T-helper 2 cell treated with Interferon-gamma antibody and Interleukin-4, amounts not matched to agents 100 ng/mL and 5 ng/mL, for 36 hours (primary cell): ENCODE measurements at regions not wholly inside any gene's neighbourhood (a gene's known extent, or its start where the extent isn't known, plus 50 kb on each side); places are given as distances from the start of the nearest gene placed in this dataset.
"Not testable (repeated sequence)": the region's sequence is repeated elsewhere in the genome, so short reads cannot be mapped to it uniquely, and the experiment has no call there.

Experiments used
- intact Hi-C: fragments of 100-400 bp; cut with micrococcal nuclease; formaldehyde crosslinking; loops from one replicate; pipeline ENCODE4 v1.15.1; 2023

GRCh38 chr13:26482451-26483197, 74.9 kb upstream of the WASF3 start:
- intact Hi-C loops = loop anchor here (1.0 to 5.0 kb wide), 4 partner anchors 14 to 450 kb away; no protein-coding TSS in a partner anchor

GRCh38 chr13:26483546-26483945, 73.9 kb upstream of the WASF3 start:
- intact Hi-C loops = loop anchor here (1.0 to 5.0 kb wide), 2 partner anchors 13 to 449 kb away; no protein-coding TSS in a partner anchor

- intact Hi-C loops = loop anchor here (5.0 kb wide), 1 partner anchor 448 kb away; no protein-coding TSS in a partner anchor
Observed at GRCh38 chr13:26484196-26484595, 73.3 kb upstream of the WASF3 start.

- intact Hi-C loops = no loop called here
Observed at GRCh38 chr13:26485288-26485687, 72.2 kb upstream of the WASF3 start.

- intact Hi-C loops = no loop called here
Observed at GRCh38 chr13:26485786-26486185, 71.7 kb upstream of the WASF3 start.

- intact Hi-C loops = no loop called here
Observed at GRCh38 chr13:26486550-26486949, 70.9 kb upstream of the WASF3 start.

- intact Hi-C loops = no loop called here
Observed at GRCh38 chr13:26487781-26488180, 69.7 kb upstream of the WASF3 start.

- intact Hi-C loops = no loop called here
Observed at GRCh38 chr13:26488236-26489003, 69.1 kb upstream of the WASF3 start.

- intact Hi-C loops = not testable (repeated sequence)
Observed at GRCh38 chr13:26492301-26492700, 65.2 kb upstream of the WASF3 start.

- intact Hi-C loops = loop anchor here (5.0 kb wide), 2 partner anchors 203 to 242 kb away; partner anchors contain the start of gene CDK8
Observed at GRCh38 chr13:26494571-26495195, 62.8 kb upstream of the WASF3 start.

GRCh38 chr13:26495750-26496149, 61.7 kb upstream of the WASF3 start:
- intact Hi-C loops = loop anchor here (1.0 to 5.0 kb wide), 4 partner anchors 12 to 309 kb away; partner anchors contain the start of gene CDK8

- intact Hi-C loops = loop anchor here (5.0 kb wide), 2 partner anchors 199 to 246 kb away; partner anchors contain the start of gene CDK8
Observed at GRCh38 chr13:26497968-26498511, 59.4 kb upstream of the WASF3 start.

GRCh38 chr13:26498656-26499601, 58.6 kb upstream of the WASF3 start:
- intact Hi-C loops = loop anchor here (5.0 kb wide), 2 partner anchors 198 to 247 kb away; partner anchors contain the start of gene CDK8

- intact Hi-C loops = no loop called here
Observed at GRCh38 chr13:26500618-26501320, 56.7 kb upstream of the WASF3 start.

GRCh38 chr13:26501641-26502040, 55.8 kb upstream of the WASF3 start:
- intact Hi-C loops = no loop called here

GRCh38 chr13:26502826-26503225, 54.7 kb upstream of the WASF3 start:
- intact Hi-C loops = no loop called here

GRCh38 chr13:26503826-26504594, 53.5 kb upstream of the WASF3 start:
- intact Hi-C loops = no loop called here
